Stomach (tissue), 8 donors: ENCODE measurements at regions not wholly inside any gene's neighbourhood (a gene's known extent, or its start where the extent isn't known, plus 50 kb on each side); places are given as distances from the start of the nearest gene placed in this dataset.

Experiments
- DNase-seq, 2 donors: peaks; one replicate each; pipeline versions ENCODE4 v3.0.0 to v3.0.0-alpha.2; 2013 to 2019
- H3K27ac ChIP-seq, 5 donors: fragments of 200-600 bp in 4 of 5; sonication (generic) in 4 of 5; one replicate each; pipeline ENCODE4 v1.5.1; 2013 to 2019; ENCODE audit warnings: mild to moderate bottlenecking in 1 of 5, moderate library complexity in 1 of 5
- H3K27me3 ChIP-seq, 3 donors: fragments of 200-600 bp; sonication (generic); one replicate each; pipeline ENCODE4 v1.5.1; 2017 to 2019; ENCODE audit warnings: mixed run types in 1 of 3
- H3K36me3 ChIP-seq, 4 donors: fragments of 200-600 bp; sonication (generic); 1 replicate in 3 of 4; 2 replicates in 1 of 4; pipeline ENCODE4 v1.5.1; 2016 to 2019
- H3K4me1 ChIP-seq, 4 donors: fragments of 200-600 bp; sonication (generic); one replicate each; pipeline ENCODE4 v1.5.1; 2016 to 2019
- H3K4me3 ChIP-seq, 4 donors: fragments of 200-600 bp; sonication (generic) in 3 of 4; one replicate each; pipeline ENCODE4 v1.5.1; 2016 to 2019; ENCODE audit warnings: mild to moderate bottlenecking in 1 of 4
- H3K9me3 ChIP-seq, 4 donors: fragments of 200-600 bp; sonication (generic); one replicate each; pipeline ENCODE4 v1.5.1; 2016 to 2019
- EP300 ChIP-seq: sonication (generic); formaldehyde crosslinking; IDR thresholded peaks from one replicate; pipeline ENCODE4 v1.6.1; 2017; ENCODE audit warnings: antibody characterized with exemption
- POLR2A ChIP-seq, 4 donors: fragments of 450-650 bp; IDR thresholded peaks; one replicate each; pipeline ENCODE4 v1.6.1; 2016; ENCODE audit warnings: antibody characterized with exemption in 4 of 4, control low read depth in 2 of 4, mild to moderate bottlenecking in 1 of 4, moderate library complexity in 1 of 4
- POLR2AphosphoS5 ChIP-seq, 3 donors: sonication (generic); formaldehyde crosslinking; IDR thresholded peaks; one replicate each; pipeline ENCODE4 v1.6.1; 2016; ENCODE audit warnings: antibody characterized with exemption in 3 of 3
- WGBS, 5 donors: extraction: QIAGEN DNeasy Blood & Tissue Kit in 3 of 5; methylation state at CpG; one replicate each; pipeline versions ENCODE4 v1.1.5 to v1.1.7; 2013 to 2018; 5-methylcytosine and 5-hydroxymethylcytosine counted together
- intact Hi-C: fragments of 100-400 bp; cut with DNase I; formaldehyde crosslinking; loops from one replicate; pipeline ENCODE4 v1.15.1; 2023; ENCODE audit warnings: low total_unique reads
- TF ChIP-seq, protein P1 (sequence below), 7 experiments: fragments of 450-650 bp in 4 of 7; fragments of 200-600 bp in 3 of 7; sonication (generic) in 3 of 7; IDR thresholded peaks; one replicate each; pipeline ENCODE4 v1.5.1; 2016 to 2019; ENCODE audit warnings: antibody characterized with exemption in 7 of 7, control low read depth in 2 of 7, mild to moderate bottlenecking in 1 of 7
- donor health status: healthy with polysubstance abuse.
- donor health status: Bipolar disorder and iron deficiency.
- donor health status: healthy.

DNA sequence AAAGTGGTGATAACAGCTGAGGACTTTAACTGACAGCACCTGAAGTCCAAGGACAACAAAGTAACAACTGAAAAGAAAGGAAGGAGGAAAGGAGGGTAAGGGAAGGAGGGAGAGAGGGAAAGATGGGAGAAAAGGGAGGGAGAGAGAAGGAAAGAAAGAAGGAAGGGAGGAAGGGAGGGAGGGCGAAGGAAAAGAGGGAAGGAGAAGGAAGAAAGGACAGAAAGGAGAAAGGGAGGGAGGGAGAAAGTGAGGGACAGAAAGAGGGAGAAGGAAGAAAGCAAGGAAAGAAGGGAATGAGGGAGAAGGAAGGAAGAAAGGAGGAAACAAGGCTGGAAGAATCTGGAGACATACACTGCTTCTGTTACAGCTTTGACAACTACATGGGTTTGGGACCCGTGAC lies 494.4 kb downstream of the FUT8 start:
- 80 to 93% (median 90%) methylated on average over 2 of the region's 2 CpGs for WGBS, 5 donors
- Histone ChIP-seq H3K36me3 (no peaks in the 10 kb centered on the region), H3K27ac (no peak overlapping the region), H3K27me3 (no peaks in the 10 kb centered on the region), H3K9me3 (peaks cover 0 to 2% (median under 1%) of the 10 kb centered on the region in 4 donors), H3K4me3 (no peak overlapping the region), H3K4me1 (no peaks in the 10 kb centered on the region)
- no peak for DNase-seq
- intact Hi-C loops: no loop called here
- TF ChIP-seq EP300: no peak

DNA sequence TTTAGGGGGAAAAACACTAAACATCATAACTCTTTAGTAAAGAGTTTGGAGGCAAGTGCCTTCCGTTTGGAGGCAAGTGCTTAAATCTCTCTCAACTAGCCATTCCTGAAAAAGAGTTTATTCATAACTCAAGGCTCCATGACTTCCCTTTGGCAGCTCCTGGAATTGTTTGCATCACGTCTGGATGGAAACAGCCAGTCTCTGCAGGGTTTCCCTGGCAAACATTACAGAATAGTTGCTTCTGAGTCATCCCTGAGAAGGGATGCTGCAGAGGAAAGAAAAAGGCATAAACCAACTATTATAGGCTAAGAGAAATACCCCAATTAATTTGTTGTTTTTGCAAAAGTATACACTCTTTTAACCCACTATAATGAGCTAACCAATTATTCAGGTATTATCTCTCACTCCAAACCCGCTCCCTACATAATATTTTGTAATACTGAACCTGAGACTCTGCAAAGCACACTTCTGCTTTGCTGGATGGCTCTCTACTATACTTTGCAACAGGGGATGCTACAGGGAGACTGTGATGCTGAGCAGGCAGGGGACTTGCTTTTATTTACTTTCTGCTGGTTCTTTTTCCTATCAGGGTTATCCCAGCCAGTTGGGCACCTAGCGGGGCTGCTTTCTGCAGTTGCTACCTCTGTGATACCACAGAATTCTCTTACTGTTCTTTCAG lies 497.7 kb downstream of the FUT8 start:
- Histone ChIP-seq H3K27ac (no peak overlapping the region), H3K27me3 (no peaks in the 10 kb centered on the region), H3K4me3 (no peak overlapping the region), H3K36me3 (no peaks in the 10 kb centered on the region), H3K9me3 (no peaks in the 10 kb centered on the region), H3K4me1 (no peaks in the 10 kb centered on the region)
- intact Hi-C loops: no loop called here
- TF ChIP-seq EP300 (no peak), POLR2AphosphoS5 (IDR thresholded peaks at IDR 0.05) (no peak), POLR2A (IDR thresholded peaks at IDR 0.05) (no peak)
- TF ChIP-seq, protein P1, sequence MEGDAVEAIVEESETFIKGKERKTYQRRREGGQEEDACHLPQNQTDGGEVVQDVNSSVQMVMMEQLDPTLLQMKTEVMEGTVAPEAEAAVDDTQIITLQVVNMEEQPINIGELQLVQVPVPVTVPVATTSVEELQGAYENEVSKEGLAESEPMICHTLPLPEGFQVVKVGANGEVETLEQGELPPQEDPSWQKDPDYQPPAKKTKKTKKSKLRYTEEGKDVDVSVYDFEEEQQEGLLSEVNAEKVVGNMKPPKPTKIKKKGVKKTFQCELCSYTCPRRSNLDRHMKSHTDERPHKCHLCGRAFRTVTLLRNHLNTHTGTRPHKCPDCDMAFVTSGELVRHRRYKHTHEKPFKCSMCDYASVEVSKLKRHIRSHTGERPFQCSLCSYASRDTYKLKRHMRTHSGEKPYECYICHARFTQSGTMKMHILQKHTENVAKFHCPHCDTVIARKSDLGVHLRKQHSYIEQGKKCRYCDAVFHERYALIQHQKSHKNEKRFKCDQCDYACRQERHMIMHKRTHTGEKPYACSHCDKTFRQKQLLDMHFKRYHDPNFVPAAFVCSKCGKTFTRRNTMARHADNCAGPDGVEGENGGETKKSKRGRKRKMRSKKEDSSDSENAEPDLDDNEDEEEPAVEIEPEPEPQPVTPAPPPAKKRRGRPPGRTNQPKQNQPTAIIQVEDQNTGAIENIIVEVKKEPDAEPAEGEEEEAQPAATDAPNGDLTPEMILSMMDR (IDR thresholded peaks at IDR 0.05): no peak
- peak in 1 of 2 donors; percentile 14 for DNase-seq
- WGBS, 5 donors: 61 to 68% (median 63%) methylated on average over 4 of the region's 4 CpGs

DNA sequence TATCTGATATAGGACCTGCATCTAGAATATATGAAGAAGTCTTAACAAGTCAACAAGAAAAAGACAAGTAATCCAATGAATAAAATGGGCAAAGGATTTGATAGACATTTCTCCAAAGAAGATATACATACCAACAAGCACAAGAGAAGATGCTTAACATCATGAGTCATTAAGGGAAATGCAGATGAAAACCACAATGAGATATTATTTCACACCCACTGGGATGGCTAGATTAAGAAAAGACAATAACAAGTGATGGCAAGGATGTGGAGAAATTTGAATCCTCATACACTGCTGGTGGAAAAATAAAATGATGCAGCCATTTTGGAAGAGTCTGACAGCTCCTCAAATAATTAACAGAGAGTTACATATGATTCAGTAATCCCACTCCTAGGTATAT lies 502.6 kb downstream of the FUT8 start:
- no peaks in the 10 kb centered on the region for H3K36me3 ChIP-seq
- no peak overlapping the region for H3K4me3 ChIP-seq
- no peaks in the 10 kb centered on the region for H3K9me3 ChIP-seq
- intact Hi-C loops: no loop called here
- no peaks in the 10 kb centered on the region for H3K4me1 ChIP-seq
- no peak overlapping the region for H3K27ac ChIP-seq
- DNase-seq: no peak
- no peak for TF ChIP-seq POLR2A (IDR thresholded peaks at IDR 0.05)
- no peak for TF ChIP-seq EP300
- TF ChIP-seq, protein P1 (IDR thresholded peaks at IDR 0.05): no peak
- no peak for TF ChIP-seq POLR2AphosphoS5 (IDR thresholded peaks at IDR 0.05)
- H3K27me3 ChIP-seq: no peaks in the 10 kb centered on the region

DNA sequence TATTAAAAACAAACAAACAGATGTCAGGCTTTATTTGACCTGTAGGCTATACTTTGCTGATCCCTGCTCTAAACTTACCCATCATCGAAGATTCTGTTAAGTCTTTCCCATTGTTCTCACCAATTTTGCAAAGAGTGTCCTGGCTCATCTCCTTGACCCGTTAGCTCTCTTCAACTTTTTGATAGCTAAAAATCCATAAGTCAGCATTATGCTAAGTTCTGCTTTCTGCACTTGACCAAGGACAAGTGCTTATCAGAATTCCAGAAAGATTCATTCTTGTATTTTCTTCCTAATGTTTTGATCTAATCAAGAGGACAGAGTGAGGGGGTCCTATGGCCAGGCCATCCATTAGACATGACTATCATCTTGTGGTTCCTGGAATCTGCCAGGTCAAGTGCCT lies 503.5 kb downstream of the FUT8 start:
- no peaks in the 10 kb centered on the region for H3K36me3 ChIP-seq
- no peaks in the 10 kb centered on the region for H3K27me3 ChIP-seq
- no peak for DNase-seq
- intact Hi-C loops: no loop called here
- H3K4me3 ChIP-seq: no peak overlapping the region
- TF ChIP-seq POLR2A (IDR thresholded peaks at IDR 0.05) (no peak), EP300 (no peak), POLR2AphosphoS5 (IDR thresholded peaks at IDR 0.05) (no peak)
- TF ChIP-seq, protein P1 (IDR thresholded peaks at IDR 0.05): no peak
- H3K27ac ChIP-seq: no peak overlapping the region
- WGBS, 5 donors: 84 to 96% (median 93%) methylated on average over 2 of the region's 2 CpGs
- H3K4me1 ChIP-seq: no peaks in the 10 kb centered on the region
- H3K9me3 ChIP-seq: no peaks in the 10 kb centered on the region

DNA sequence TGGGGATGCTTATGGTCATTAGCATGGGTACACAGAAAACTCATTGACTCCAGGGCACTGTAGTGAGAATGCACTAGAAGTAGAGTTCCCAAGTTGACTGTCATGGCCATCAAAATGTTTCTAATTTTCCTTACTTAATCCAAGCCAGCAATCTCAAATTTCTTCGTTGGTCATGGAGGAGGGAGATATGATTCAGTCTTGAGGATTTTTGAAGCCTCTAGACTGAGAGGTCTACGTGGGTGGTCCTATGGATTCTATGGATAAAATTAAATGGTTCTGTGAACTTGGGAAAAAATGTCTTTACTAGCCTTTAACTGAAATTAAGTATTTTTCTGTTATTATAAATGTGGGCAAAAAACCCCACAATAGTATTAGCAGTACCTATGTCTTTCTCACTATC lies 508.5 kb downstream of the FUT8 start:
- WGBS, 5 donors: 80 to 88% (median 82%) methylated on average over 2 of the region's 2 CpGs
- TF ChIP-seq EP300 (no peak), POLR2A (IDR thresholded peaks at IDR 0.05) (no peak), POLR2AphosphoS5 (IDR thresholded peaks at IDR 0.05) (no peak)
- TF ChIP-seq, protein P1 (IDR thresholded peaks at IDR 0.05): no peak
- no peaks in the 10 kb centered on the region for H3K36me3 ChIP-seq
- intact Hi-C loops: no loop called here
- no peaks in the 10 kb centered on the region for H3K4me1 ChIP-seq
- DNase-seq: no peak
- no peaks in the 10 kb centered on the region for H3K27me3 ChIP-seq
- no peaks in the 10 kb centered on the region for H3K9me3 ChIP-seq
- H3K27ac ChIP-seq: no peak overlapping the region
- H3K4me3 ChIP-seq: no peak overlapping the region
